ENCODE measurements at regions not wholly inside any gene's neighbourhood (a gene's known extent, or its start where the extent isn't known, plus 50 kb on each side); places are given as distances from the start of the nearest gene placed in this dataset.

- Histone ChIP-seq H3K4me2 (ENCODE audit: low read length) (no peak overlapping the region), H3K36me3 (ENCODE audit: control insufficient read depth, insufficient read depth, low read length) (no peaks in the 10 kb centered on the region), H3K9me3 (ENCODE audit: control insufficient read depth, low read length) (no peaks in the 10 kb centered on the region), H3K27me3 (ENCODE audit: control insufficient read depth, insufficient read depth, low read length) (no peaks in the 10 kb centered on the region), H3K79me2 (no peaks in the 10 kb centered on the region), H2AFZ (no peak overlapping the region), H3K4me1 (peaks cover 20% of the 10 kb centered on the region), H3K9ac (no peak overlapping the region), H3K4me3 (ENCODE audit: low read depth, low read length) (no peak overlapping the region), H3K27ac (no peak overlapping the region)
- no peak for TF ChIP-seq CTCF (IDR thresholded peaks at IDR 0.05)
Observed at GRCh38 chr2:8256905-8257304, 425.0 kb upstream of the ID2 start.

- Histone ChIP-seq H3K4me3 (ENCODE audit: low read depth, low read length) (no peak overlapping the region), H3K9ac (no peak overlapping the region), H3K27ac (no peak overlapping the region), H2AFZ (no peak overlapping the region), H3K4me2 (ENCODE audit: low read length) (no peak overlapping the region), H3K79me2 (no peaks in the 10 kb centered on the region), H3K9me3 (ENCODE audit: control insufficient read depth, low read length) (no peaks in the 10 kb centered on the region), H3K27me3 (ENCODE audit: control insufficient read depth, insufficient read depth, low read length) (no peaks in the 10 kb centered on the region), H3K4me1 (peaks cover 22% of the 10 kb centered on the region), H3K36me3 (ENCODE audit: control insufficient read depth, insufficient read depth, low read length) (no peaks in the 10 kb centered on the region)
- no peak for TF ChIP-seq CTCF (IDR thresholded peaks at IDR 0.05)
Observed at GRCh38 chr2:8257502-8257901, 424.4 kb upstream of the ID2 start.

DNA sequence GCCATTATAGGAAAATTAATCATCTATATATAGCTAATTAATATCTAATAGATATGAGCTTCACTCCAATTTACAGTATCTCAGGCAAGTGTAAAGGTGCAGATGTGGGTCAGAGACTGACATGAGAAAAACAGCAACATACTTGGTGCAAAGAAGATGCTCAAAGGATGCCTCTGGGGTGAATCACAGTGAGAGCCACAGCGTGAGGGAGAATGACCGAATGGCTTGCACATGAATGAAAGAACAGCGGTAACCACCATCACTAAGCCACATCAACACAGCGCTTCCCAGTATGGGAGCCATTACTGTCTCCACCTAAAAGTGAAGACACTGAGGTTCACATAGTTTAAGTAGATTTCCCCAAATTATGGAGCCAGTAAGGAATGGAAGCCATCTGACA, 423.4 kb upstream of the ID2 start:
- TF ChIP-seq CTCF (IDR thresholded peaks at IDR 0.05) = no peak
- H3K9me3 ChIP-seq (ENCODE audit: control insufficient read depth, low read length) = no peaks in the 10 kb centered on the region
- H3K79me2 ChIP-seq = no peaks in the 10 kb centered on the region
- H3K4me2 ChIP-seq (ENCODE audit: low read length) = no peak overlapping the region
- H3K27me3 ChIP-seq (ENCODE audit: control insufficient read depth, insufficient read depth, low read length) = no peaks in the 10 kb centered on the region
- H3K36me3 ChIP-seq (ENCODE audit: control insufficient read depth, insufficient read depth, low read length) = no peaks in the 10 kb centered on the region
- H3K4me1 ChIP-seq = peaks cover 26% of the 10 kb centered on the region
- H3K27ac ChIP-seq = no peak overlapping the region
- H3K4me3 ChIP-seq (ENCODE audit: low read depth, low read length) = no peak overlapping the region
- no peak overlapping the region for H2AFZ ChIP-seq
- no peak overlapping the region for H3K9ac ChIP-seq

DNA sequence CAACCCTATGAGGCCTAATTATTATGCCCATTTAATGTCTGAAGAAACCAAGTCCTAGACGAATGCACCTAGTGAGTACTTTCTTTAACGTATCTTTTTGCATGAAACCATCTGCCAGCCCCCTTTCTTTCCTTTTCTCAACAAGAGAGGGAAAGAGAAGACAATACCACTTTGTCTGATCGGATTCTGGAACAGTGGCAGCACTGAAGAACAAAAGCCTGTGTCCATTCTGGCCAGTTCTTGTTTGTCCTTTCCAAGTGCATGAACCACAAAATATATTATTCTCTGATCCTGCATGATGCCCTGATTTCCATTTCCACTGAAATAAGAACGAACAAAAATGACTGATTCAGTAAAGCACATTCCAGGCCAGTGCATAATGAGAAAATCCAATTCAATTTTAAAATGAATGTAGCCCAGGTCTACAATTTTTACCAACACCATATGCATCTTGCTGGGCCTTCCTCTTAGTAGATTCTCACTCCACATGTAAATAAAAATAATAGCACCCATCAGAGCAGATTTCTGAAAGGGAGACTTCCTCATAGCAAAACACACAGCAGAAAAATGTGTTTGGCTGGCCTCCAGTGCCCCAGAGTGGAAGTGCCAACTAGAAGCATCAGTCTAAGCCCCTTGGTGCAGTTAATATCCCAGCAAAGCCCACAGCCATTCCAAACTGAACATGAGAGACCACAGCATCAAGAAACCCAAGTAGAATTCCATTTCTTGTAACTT, 422.6 kb upstream of the ID2 start:
- Histone ChIP-seq H3K4me3 (ENCODE audit: low read depth, low read length) (no peak overlapping the region), H3K4me1 (peaks cover 20% of the 10 kb centered on the region), H3K9me3 (ENCODE audit: control insufficient read depth, low read length) (no peaks in the 10 kb centered on the region), H3K9ac (no peak overlapping the region), H3K27me3 (ENCODE audit: control insufficient read depth, insufficient read depth, low read length) (no peaks in the 10 kb centered on the region), H3K36me3 (ENCODE audit: control insufficient read depth, insufficient read depth, low read length) (no peaks in the 10 kb centered on the region), H3K27ac (no peak overlapping the region), H3K79me2 (no peaks in the 10 kb centered on the region), H3K4me2 (ENCODE audit: low read length) (no peak overlapping the region), H2AFZ (no peak overlapping the region)
- no peak for TF ChIP-seq CTCF (IDR thresholded peaks at IDR 0.05)

GRCh38 chr2:8259841-8260178, 422.0 kb upstream of the ID2 start:
- TF ChIP-seq CTCF (IDR thresholded peaks at IDR 0.05) = no peak
- Histone ChIP-seq H3K9me3 (ENCODE audit: control insufficient read depth, low read length) (no peaks in the 10 kb centered on the region), H3K9ac (no peak overlapping the region), H3K36me3 (ENCODE audit: control insufficient read depth, insufficient read depth, low read length) (no peaks in the 10 kb centered on the region), H3K4me2 (ENCODE audit: low read length) (no peak overlapping the region), H3K79me2 (no peaks in the 10 kb centered on the region), H3K27me3 (ENCODE audit: control insufficient read depth, insufficient read depth, low read length) (no peaks in the 10 kb centered on the region), H3K4me3 (ENCODE audit: low read depth, low read length) (no peak overlapping the region), H3K4me1 (peaks cover 18% of the 10 kb centered on the region), H2AFZ (no peak overlapping the region), H3K27ac (no peak overlapping the region)

All from parathyroid adenoma (tissue), 2 donors.